ENCODE measurements at regions not wholly inside any gene's neighbourhood (a gene's known extent, or its start where the extent isn't known, plus 50 kb on each side); places are given as distances from the start of the nearest gene placed in this dataset.

- H3K4me3 ChIP-seq = no peak overlapping the region
- no peaks in the 10 kb centered on the region for H3K27me3 ChIP-seq (replicated peaks in 1 of 7)
- no peak overlapping the region for H3K27ac ChIP-seq
- peaks cover 0 to 14% (median 7%) of the 10 kb centered on the region in 8 donors for H3K9me3 ChIP-seq
- no peak for DNase-seq
- intact Hi-C loops (cut with DNase I; ENCODE audit: low total_unique reads) = no loop called here
- TF ChIP-seq POLR2AphosphoS5 (IDR thresholded peaks at IDR 0.05) (no peak), POLR2A (IDR thresholded peaks at IDR 0.05) (no peak)
- TF ChIP-seq, protein P1, sequence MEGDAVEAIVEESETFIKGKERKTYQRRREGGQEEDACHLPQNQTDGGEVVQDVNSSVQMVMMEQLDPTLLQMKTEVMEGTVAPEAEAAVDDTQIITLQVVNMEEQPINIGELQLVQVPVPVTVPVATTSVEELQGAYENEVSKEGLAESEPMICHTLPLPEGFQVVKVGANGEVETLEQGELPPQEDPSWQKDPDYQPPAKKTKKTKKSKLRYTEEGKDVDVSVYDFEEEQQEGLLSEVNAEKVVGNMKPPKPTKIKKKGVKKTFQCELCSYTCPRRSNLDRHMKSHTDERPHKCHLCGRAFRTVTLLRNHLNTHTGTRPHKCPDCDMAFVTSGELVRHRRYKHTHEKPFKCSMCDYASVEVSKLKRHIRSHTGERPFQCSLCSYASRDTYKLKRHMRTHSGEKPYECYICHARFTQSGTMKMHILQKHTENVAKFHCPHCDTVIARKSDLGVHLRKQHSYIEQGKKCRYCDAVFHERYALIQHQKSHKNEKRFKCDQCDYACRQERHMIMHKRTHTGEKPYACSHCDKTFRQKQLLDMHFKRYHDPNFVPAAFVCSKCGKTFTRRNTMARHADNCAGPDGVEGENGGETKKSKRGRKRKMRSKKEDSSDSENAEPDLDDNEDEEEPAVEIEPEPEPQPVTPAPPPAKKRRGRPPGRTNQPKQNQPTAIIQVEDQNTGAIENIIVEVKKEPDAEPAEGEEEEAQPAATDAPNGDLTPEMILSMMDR (IDR thresholded peaks at IDR 0.05 in 8 of 11, conservative IDR thresholded peaks at IDR 0.05 in 3 of 11) = no peak
- H3K4me1 ChIP-seq = no peaks in the 10 kb centered on the region
- H3K36me3 ChIP-seq = no peaks in the 10 kb centered on the region
Observed at GRCh38 chr13:94936633-94937032, 224.3 kb upstream of the SOX21 start.

DNA sequence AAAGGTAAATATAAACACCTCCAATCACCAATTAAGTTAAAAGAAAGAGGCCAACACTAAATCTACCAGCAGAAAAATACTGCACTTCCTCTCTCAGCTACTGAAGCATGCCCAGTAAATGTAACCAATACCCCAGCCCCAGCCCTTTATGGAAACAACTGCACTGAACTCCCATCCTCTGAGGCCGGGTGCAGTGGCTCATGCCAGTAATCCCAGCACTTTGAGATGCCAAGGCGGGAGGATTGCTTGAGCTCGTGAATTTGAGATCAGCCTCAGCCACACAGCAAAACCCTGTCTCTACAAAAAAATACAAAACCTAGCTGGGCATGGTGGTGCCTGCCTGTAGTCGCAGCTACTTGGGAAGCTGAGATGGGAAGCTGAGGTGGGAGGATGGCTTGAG, 221.6 kb upstream of the SOX21 start:
- no peaks in the 10 kb centered on the region for H3K27me3 ChIP-seq (replicated peaks in 1 of 7)
- no peaks in the 10 kb centered on the region for H3K4me1 ChIP-seq
- peaks cover 0 to 14% (median 7%) of the 10 kb centered on the region in 8 donors for H3K9me3 ChIP-seq
- TF ChIP-seq, protein P1 (IDR thresholded peaks at IDR 0.05 in 8 of 11, conservative IDR thresholded peaks at IDR 0.05 in 3 of 11) = no peak
- TF ChIP-seq POLR2AphosphoS5 (IDR thresholded peaks at IDR 0.05) = no peak
- no peak for TF ChIP-seq POLR2A (IDR thresholded peaks at IDR 0.05)
- 86 to 98% (median 88%) methylated on average over 4 of the region's 4 CpGs for WGBS, 5 donors
- no peak overlapping the region for H3K27ac ChIP-seq
- no peaks in the 10 kb centered on the region for H3K36me3 ChIP-seq
- no peak overlapping the region for H3K4me3 ChIP-seq
- intact Hi-C loops (cut with DNase I; ENCODE audit: low total_unique reads) = no loop called here
- DNase-seq = no peak

GRCh38 chr13:94933230-94933751, 220.9 kb upstream of the SOX21 start:
- Histone ChIP-seq H3K27me3 (replicated peaks in 1 of 7) (no peaks in the 10 kb centered on the region), H3K36me3 (no peaks in the 10 kb centered on the region), H3K27ac (no peak overlapping the region), H3K4me1 (no peaks in the 10 kb centered on the region), H3K9me3 (peaks cover 0 to 14% (median 7%) of the 10 kb centered on the region in 8 donors), H3K4me3 (no peak overlapping the region)
- no peak for DNase-seq
- no peak for TF ChIP-seq POLR2AphosphoS5 (IDR thresholded peaks at IDR 0.05)
- TF ChIP-seq POLR2A (IDR thresholded peaks at IDR 0.05) = no peak
- TF ChIP-seq, protein P1 (IDR thresholded peaks at IDR 0.05 in 8 of 11, conservative IDR thresholded peaks at IDR 0.05 in 3 of 11) = no peak
- 79 to 99% (median 90%) methylated on average over 4 of the region's 4 CpGs for WGBS, 5 donors
- intact Hi-C loops (cut with DNase I; ENCODE audit: low total_unique reads) = no loop called here

DNA sequence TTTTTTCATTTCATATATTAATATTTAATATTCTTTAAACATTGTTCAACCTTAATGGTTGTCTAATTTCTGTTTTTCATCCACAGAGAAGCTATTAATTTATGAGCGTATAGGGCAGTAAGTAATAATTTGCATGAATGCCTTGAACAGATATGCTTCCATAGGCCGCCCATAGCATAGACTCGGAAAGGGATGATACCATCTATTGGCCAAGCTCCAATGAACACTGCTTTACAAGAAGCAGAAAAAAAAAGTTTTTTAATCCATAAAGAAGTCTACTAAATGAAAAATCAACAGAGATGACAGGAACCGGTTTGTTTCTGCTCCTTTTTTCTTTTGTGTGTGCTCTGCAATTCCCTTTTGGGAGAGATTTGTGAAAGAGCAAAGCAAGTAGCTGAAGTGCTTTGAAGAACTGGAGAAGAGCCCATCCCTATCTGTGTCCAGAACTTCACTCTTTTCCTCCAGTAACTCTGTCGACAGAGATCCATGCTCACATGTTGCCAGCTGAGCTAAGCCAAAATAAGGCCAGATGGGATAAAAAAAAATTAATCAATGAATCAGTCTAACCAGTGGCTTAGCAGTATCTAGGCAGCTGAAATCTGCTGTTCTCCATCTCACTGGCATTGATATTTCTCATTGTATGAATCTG, 215.9 kb upstream of the SOX21 start:
- Histone ChIP-seq H3K9me3 (peaks cover 0 to 6% (median 2%) of the 10 kb centered on the region in 8 donors), H3K27me3 (replicated peaks in 1 of 7) (no peaks in the 10 kb centered on the region), H3K27ac (no peak overlapping the region), H3K4me3 (no peak overlapping the region), H3K4me1 (no peaks in the 10 kb centered on the region), H3K36me3 (no peaks in the 10 kb centered on the region)
- TF ChIP-seq, protein P1 (IDR thresholded peaks at IDR 0.05 in 8 of 11, conservative IDR thresholded peaks at IDR 0.05 in 3 of 11) = no peak
- TF ChIP-seq POLR2AphosphoS5 (IDR thresholded peaks at IDR 0.05) = no peak
- TF ChIP-seq POLR2A (IDR thresholded peaks at IDR 0.05) = no peak
- no peak for DNase-seq
- 88 to 96% (median 91%) methylated on average over 5 of the region's 5 CpGs for WGBS, 5 donors
- intact Hi-C loops (cut with DNase I; ENCODE audit: low total_unique reads) = no loop called here

Measured in spleen (tissue), 11 donors.